ENCODE measurements at regions not wholly inside any gene's neighbourhood (a gene's known extent, or its start where the extent isn't known, plus 50 kb on each side); places are given as distances from the start of the nearest gene placed in this dataset.

GRCh38 chr16:51875834-51876600, 670.9 kb downstream of the TOX3 start:
- TF ChIP-seq CTCF (IDR thresholded peaks at IDR 0.05) (no peak), POLR2A (IDR thresholded peaks at IDR 0.05) (no peak)

All from uterus (tissue), 2 donors.